ENCODE measurements at regions not wholly inside any gene's neighbourhood (a gene's known extent, or its start where the extent isn't known, plus 50 kb on each side); places are given as distances from the start of the nearest gene placed in this dataset.

DNA sequence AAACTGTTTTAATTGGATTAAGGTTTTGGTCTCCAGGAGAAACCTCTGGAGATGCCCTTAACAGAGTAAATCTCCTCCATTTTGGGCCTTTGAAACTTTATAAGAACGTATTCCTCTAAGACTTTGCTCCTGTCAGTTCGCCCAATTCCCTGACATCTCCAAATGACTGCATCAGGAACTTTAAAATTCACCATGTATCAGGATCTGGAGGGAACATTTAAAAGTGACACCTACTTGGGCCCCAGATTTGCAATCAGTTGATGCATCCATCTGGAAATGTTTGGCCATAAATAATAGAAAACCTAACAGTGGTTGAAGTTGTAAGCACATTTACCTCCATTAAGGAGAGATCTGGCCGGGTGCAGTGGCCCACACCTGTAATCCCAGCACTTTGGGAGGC is 144.1 kb upstream of the WSCD2 start:
- TF ChIP-seq, protein P1, sequence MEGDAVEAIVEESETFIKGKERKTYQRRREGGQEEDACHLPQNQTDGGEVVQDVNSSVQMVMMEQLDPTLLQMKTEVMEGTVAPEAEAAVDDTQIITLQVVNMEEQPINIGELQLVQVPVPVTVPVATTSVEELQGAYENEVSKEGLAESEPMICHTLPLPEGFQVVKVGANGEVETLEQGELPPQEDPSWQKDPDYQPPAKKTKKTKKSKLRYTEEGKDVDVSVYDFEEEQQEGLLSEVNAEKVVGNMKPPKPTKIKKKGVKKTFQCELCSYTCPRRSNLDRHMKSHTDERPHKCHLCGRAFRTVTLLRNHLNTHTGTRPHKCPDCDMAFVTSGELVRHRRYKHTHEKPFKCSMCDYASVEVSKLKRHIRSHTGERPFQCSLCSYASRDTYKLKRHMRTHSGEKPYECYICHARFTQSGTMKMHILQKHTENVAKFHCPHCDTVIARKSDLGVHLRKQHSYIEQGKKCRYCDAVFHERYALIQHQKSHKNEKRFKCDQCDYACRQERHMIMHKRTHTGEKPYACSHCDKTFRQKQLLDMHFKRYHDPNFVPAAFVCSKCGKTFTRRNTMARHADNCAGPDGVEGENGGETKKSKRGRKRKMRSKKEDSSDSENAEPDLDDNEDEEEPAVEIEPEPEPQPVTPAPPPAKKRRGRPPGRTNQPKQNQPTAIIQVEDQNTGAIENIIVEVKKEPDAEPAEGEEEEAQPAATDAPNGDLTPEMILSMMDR (IDR thresholded peaks at IDR 0.05): no peak
- TF ChIP-seq POLR2A (IDR thresholded peaks at IDR 0.05): no peak

All from ovary (tissue), 3 donors.